GM12864 (cell line): ENCODE measurements at regions not wholly inside any gene's neighbourhood (a gene's known extent, or its start where the extent isn't known, plus 50 kb on each side); places are given as distances from the start of the nearest gene placed in this dataset.

Source experiments
- DNase-seq: peaks from one replicate; pipeline ENCODE4 v3.0.0-alpha.2; 2011; ENCODE audit warnings: low read depth
- H3K4me3 ChIP-seq: 2 replicates; pipeline ENCODE4 v1.5.1; 2011; ENCODE audit warnings: mild to moderate bottlenecking, low read depth, low read length, control low read depth
- TF ChIP-seq, protein P1 (sequence below): IDR thresholded peaks from 2 replicates; pipeline ENCODE4 v1.5.1; 2011; ENCODE audit warnings: low read depth, mild to moderate bottlenecking, moderate library complexity, low read length, control low read depth, inconsistent platforms; ENCODE audit errors: missing control alignments

DNA sequence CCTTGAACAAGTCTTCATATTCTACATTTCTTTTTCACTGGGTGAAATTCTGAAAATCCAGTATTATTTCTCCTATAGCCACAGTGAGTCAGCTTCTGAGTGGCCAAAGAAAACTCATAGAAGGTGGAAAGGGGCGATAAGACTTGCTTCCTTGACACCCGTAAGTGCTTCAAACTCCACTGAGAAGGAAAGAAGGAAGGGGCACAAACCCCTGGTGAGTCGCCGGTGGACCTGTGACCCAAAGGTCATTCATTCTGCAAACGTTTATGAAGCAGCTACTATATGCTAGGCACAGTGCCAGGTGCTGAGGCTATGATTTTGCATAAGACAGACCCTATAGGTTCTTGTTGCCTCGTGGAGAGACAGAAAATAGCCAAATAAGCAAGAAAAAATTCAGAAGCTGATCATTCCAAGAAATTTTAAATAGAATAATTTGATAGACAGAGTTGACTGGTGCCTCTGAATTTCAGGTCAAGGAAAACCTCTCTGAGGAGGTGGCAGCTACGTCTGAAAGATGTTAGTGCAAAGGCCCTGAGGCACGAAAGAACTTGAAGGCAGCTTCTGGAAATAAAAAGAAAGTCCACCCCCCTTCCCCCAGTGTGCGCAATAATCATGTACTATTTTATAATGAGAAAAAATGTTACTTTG lies 118.2 kb downstream of the CD24 start:
- no peak for DNase-seq
- no peak overlapping the region for H3K4me3 ChIP-seq
- TF ChIP-seq, protein P1, sequence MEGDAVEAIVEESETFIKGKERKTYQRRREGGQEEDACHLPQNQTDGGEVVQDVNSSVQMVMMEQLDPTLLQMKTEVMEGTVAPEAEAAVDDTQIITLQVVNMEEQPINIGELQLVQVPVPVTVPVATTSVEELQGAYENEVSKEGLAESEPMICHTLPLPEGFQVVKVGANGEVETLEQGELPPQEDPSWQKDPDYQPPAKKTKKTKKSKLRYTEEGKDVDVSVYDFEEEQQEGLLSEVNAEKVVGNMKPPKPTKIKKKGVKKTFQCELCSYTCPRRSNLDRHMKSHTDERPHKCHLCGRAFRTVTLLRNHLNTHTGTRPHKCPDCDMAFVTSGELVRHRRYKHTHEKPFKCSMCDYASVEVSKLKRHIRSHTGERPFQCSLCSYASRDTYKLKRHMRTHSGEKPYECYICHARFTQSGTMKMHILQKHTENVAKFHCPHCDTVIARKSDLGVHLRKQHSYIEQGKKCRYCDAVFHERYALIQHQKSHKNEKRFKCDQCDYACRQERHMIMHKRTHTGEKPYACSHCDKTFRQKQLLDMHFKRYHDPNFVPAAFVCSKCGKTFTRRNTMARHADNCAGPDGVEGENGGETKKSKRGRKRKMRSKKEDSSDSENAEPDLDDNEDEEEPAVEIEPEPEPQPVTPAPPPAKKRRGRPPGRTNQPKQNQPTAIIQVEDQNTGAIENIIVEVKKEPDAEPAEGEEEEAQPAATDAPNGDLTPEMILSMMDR = no peak

DNA sequence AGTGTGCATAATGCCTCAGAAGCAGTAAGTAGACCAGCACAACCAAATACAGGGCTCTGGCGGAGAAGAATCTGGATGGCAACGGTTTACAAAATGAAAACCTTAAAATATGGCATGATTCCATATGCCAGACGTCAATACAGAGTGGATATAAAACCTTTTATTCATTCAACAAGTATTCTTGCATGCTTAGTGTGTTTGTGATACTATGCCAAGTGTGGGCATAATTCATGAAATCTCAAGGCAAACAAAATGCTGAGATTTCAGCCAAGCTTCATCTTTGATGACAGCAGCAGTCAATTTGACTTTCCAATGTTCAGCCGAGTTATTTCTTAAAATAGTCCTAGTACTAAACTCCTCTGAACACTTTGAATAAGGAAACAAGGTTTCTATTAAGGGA lies 119.4 kb downstream of the CD24 start:
- DNase-seq = no peak
- TF ChIP-seq, protein P1 = no peak
- no peak overlapping the region for H3K4me3 ChIP-seq

DNA sequence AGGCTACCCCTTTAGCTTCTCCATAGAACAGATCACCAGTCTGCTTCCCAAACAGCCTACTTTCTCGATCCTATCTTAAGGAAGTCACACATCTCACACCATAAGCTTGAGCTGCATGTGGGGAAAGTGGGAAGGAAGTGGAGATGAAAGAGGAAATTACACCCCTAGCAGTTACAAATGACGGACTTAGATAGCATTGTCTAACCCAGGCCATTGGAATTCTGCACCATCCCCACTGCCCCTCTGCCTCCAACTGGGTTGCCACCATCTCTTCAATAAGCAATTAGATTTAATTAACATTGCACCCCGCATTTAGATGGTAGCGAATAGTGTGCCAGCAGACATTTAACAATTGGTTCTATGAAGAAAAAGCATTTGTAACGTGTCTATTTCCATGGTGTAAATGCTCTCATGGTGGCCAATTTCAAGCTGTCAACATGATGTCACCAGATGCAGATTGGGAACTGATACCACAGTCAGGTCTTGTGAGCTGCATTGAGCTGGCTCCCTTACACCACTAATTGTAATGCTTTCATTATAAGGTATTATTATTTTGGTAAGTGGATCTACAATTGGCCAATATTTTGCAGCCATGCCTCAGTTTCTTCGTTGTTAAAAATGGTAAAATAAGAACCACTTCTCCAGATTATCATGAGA lies 124.7 kb downstream of the CD24 start:
- DNase-seq = no peak
- no peak overlapping the region for H3K4me3 ChIP-seq
- TF ChIP-seq, protein P1 = no peak

DNA sequence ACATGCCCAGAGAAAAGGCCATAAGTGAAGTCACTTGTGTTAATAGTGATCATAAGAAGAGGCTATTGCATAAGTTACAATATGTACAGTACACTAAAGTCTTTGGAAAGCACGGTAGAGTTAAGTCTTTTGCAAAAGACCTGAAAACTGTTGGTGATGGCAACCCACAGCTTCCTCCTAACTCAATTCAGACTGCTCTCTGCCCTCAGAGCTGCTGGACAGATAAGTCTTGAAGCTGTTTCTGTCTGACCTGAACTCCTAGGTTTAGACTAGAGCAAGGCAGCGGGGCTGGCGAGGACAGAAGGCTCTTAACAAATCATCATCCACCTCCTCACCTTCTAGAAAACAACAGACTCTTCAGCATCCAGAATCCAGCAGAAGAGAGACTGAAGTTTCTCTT lies 125.4 kb downstream of the CD24 start:
- no peak for DNase-seq
- no peak overlapping the region for H3K4me3 ChIP-seq
- TF ChIP-seq, protein P1 = no peak

DNA sequence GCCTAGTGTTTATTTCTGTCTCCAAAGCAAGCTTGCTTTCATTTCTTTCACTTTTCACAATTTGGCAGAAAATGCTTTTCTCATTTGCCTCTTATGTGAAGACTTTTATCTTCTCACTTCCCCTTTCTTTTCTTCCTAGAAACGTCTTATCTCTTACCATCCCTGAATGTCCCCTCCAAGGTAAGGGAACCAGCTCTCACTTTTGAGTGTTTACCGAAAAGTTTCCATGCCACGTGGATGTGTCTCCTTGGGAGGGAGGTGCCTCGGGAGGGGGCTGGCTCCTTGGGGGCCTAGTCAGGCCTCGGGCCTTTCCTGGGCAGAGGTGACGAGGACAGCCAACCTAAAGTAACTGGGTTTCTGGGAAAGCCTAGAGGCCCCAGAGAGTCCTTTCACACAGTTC lies 127.4 kb downstream of the CD24 start:
- DNase-seq = peak; percentile 30
- TF ChIP-seq, protein P1 = no peak
- H3K4me3 ChIP-seq = no peak overlapping the region

DNA sequence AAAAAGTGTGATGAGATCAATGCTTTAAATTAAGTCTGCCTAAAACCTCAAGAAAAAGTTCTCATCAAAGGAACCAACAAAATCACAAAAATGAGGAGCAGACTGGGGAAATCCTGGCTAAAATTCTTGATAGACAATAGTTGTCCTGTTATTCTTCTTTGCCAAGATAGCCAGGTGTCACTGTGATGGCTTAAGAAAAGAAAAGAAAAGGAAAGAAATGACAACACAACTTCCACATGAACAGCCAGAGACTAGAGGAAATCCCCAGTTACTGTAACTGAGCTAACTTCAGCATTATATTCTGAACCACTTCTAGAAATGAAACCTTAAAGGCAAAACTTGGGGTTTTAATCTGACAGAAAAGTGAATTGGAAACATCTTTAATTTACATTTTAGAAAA lies 129.6 kb downstream of the CD24 start:
- DNase-seq = peak; percentile 40
- H3K4me3 ChIP-seq = no peak overlapping the region
- TF ChIP-seq, protein P1 = no peak
